H9 (cell line): ENCODE measurements at regions not wholly inside any gene's neighbourhood (a gene's known extent, or its start where the extent isn't known, plus 50 kb on each side); places are given as distances from the start of the nearest gene placed in this dataset.

Source experiments
- DNase-seq: peaks from one replicate; pipeline ENCODE4 v3.0.0-alpha.2; 2017
- H2AFZ ChIP-seq: one replicate; pipeline ENCODE4 v1.6.1; 2013; ENCODE audit warnings: mild to moderate bottlenecking, low read length, control low read depth, moderate library complexity
- H2AK5ac ChIP-seq: 2 replicates; pipeline ENCODE4 v1.6.1; 2013; ENCODE audit warnings: low read length, control low read depth, mixed read lengths; ENCODE audit not compliant: insufficient read length
- H2BK120ac ChIP-seq: one replicate; pipeline ENCODE4 v1.6.1; 2013; ENCODE audit warnings: low read depth, mild to moderate bottlenecking, low read length, control low read depth, inconsistent platforms; ENCODE audit not compliant: poor library complexity, severe bottlenecking
- H2BK12ac ChIP-seq: 2 replicates; pipeline ENCODE4 v1.6.1; 2013; ENCODE audit warnings: low read length, control low read depth, mixed read lengths, low read depth; ENCODE audit not compliant: insufficient read length
- H2BK15ac ChIP-seq: 2 replicates; pipeline ENCODE4 v1.6.1; 2013; ENCODE audit warnings: low read depth, low read length, control low read depth
- H2BK20ac ChIP-seq: one replicate; pipeline ENCODE4 v1.6.1; 2013; ENCODE audit warnings: low read depth, mild to moderate bottlenecking, low read length, control low read depth, inconsistent platforms; ENCODE audit not compliant: poor library complexity, severe bottlenecking
- H2BK5ac ChIP-seq: 2 replicates; pipeline ENCODE4 v1.6.1; 2013; ENCODE audit warnings: low read length, control low read depth, mixed read lengths; ENCODE audit not compliant: insufficient read length
- H3K14ac ChIP-seq: 2 replicates; pipeline ENCODE4 v1.6.1; 2013; ENCODE audit warnings: low read length, control low read depth; ENCODE audit not compliant: insufficient read depth
- H3K18ac ChIP-seq: 2 replicates; pipeline ENCODE4 v1.6.1; 2013; ENCODE audit warnings: low read depth, mild to moderate bottlenecking, mixed read lengths, low read length, control low read depth; ENCODE audit not compliant: insufficient read length
- H3K23ac ChIP-seq: 2 replicates; pipeline ENCODE4 v1.6.1; 2013; ENCODE audit warnings: low read length, control low read depth, mixed read lengths, low read depth; ENCODE audit not compliant: insufficient read length
- H3K23me2 ChIP-seq: 2 replicates; pipeline ENCODE4 v1.6.1; 2013; ENCODE audit warnings: low read depth, mild to moderate bottlenecking, mixed read lengths, low read length, control low read depth; ENCODE audit not compliant: insufficient read length, poor library complexity, severe bottlenecking
- H3K27ac ChIP-seq: 2 replicates; pipeline ENCODE4 v1.5.1; 2013; ENCODE audit warnings: low read length, control low read depth, mixed read lengths, low read depth; ENCODE audit not compliant: insufficient read length
- H3K27me3 ChIP-seq: 2 replicates; pipeline ENCODE4 v1.6.1; 2013; ENCODE audit warnings: low read length, control low read depth, inconsistent platforms; ENCODE audit not compliant: insufficient read depth
- H3K4ac ChIP-seq: 2 replicates; pipeline ENCODE4 v1.6.1; 2013; ENCODE audit warnings: low read depth, mild to moderate bottlenecking, control low read depth, inconsistent platforms, low read length, moderate library complexity
- H3K4me1 ChIP-seq: 2 replicates; pipeline ENCODE4 v1.6.1; 2013; ENCODE audit warnings: low read length, control low read depth, inconsistent platforms; ENCODE audit not compliant: insufficient read depth
- H3K4me2 ChIP-seq: 2 replicates; pipeline ENCODE4 v1.6.1; 2013; ENCODE audit warnings: low read length, control low read depth, mixed read lengths; ENCODE audit not compliant: insufficient read length, insufficient read depth
- H3K56ac ChIP-seq: 2 replicates; pipeline ENCODE4 v1.6.1; 2013; ENCODE audit warnings: low read depth, mild to moderate bottlenecking, mixed read lengths, low read length, control low read depth; ENCODE audit not compliant: insufficient read length
- H3K79me1 ChIP-seq: 2 replicates; pipeline ENCODE4 v1.6.1; 2013; ENCODE audit warnings: low read depth, mild to moderate bottlenecking, moderate library complexity, low read length, control low read depth, inconsistent platforms; ENCODE audit not compliant: insufficient read depth, poor library complexity, severe bottlenecking
- H3K79me2 ChIP-seq: 2 replicates; pipeline ENCODE4 v1.6.1; 2013; ENCODE audit warnings: low read length, control low read depth, inconsistent platforms; ENCODE audit not compliant: insufficient read depth
- H3K9ac ChIP-seq: 2 replicates; pipeline ENCODE4 v1.6.1; 2013; ENCODE audit warnings: low read length, control low read depth, mixed read lengths; ENCODE audit not compliant: insufficient read length; ENCODE audit errors: extremely low read depth
- H3K9me3 ChIP-seq: one replicate; pipeline ENCODE4 v1.6.1; 2013; ENCODE audit warnings: low read depth, low read length, inconsistent platforms; ENCODE audit not compliant: control insufficient read depth
- H3T11ph ChIP-seq: one replicate; pipeline ENCODE4 v1.6.1; 2013; ENCODE audit warnings: mild to moderate bottlenecking, low read length, control low read depth, inconsistent platforms
- H4K20me1 ChIP-seq: one replicate; pipeline ENCODE4 v1.6.1; 2013; ENCODE audit not compliant: control insufficient read depth, insufficient read length, insufficient read depth
- H4K5ac ChIP-seq: 2 replicates; pipeline ENCODE4 v1.6.1; 2013; ENCODE audit warnings: low read depth, mild to moderate bottlenecking, mixed read lengths, low read length, control low read depth; ENCODE audit not compliant: insufficient read length
- H4K8ac ChIP-seq: replicated peaks from 2 replicates; pipeline ENCODE4 v1.6.1; 2013; ENCODE audit warnings: low read length, control low read depth, mixed read lengths, low read depth; ENCODE audit not compliant: insufficient read length
- H4K91ac ChIP-seq: 2 replicates; pipeline ENCODE4 v1.6.1; 2013; ENCODE audit warnings: low read depth, mild to moderate bottlenecking, moderate library complexity, mixed read lengths, low read length, control low read depth; ENCODE audit not compliant: insufficient read length
- H3K27ac Mint-ChIP-seq, 3 experiments: 2 replicates in 2 of 3; 3 replicates in 1 of 3; pipeline ENCODE4 v1.8.0; 2020 to 2021; ENCODE audit warnings: mixed read lengths in 3 of 3, mild to moderate bottlenecking in 1 of 3, moderate library complexity in 1 of 3
- H3K27me3 Mint-ChIP-seq: 2 replicates; pipeline ENCODE4 v1.8.0; 2021; ENCODE audit warnings: low read depth, mild to moderate bottlenecking, moderate library complexity, mixed read lengths
- H3K36me3 Mint-ChIP-seq, 3 experiments: 2 replicates in 2 of 3; 3 replicates in 1 of 3; pipeline ENCODE4 v1.8.0; 2020 to 2021; ENCODE audit warnings: low read depth in 3 of 3, mixed read lengths in 3 of 3; ENCODE audit not compliant: insufficient read depth in 1 of 3
- H3K4me1 Mint-ChIP-seq, 2 experiments: 2 replicates each; pipeline ENCODE4 v1.8.0; 2020; ENCODE audit warnings: mixed read lengths in 2 of 2
- H3K4me3 Mint-ChIP-seq, 2 experiments: 2 replicates in 1 of 2; 3 replicates in 1 of 2; pipeline ENCODE4 v1.8.0; 2020 to 2021; ENCODE audit warnings: mild to moderate bottlenecking in 2 of 2, mixed read lengths in 2 of 2, moderate library complexity in 1 of 2
- H3K9me3 Mint-ChIP-seq, 2 experiments: 2 replicates in 1 of 2; 3 replicates in 1 of 2; pipeline ENCODE4 v1.8.0; 2020; ENCODE audit warnings: mild to moderate bottlenecking in 2 of 2, mixed read lengths in 2 of 2, moderate library complexity in 1 of 2
- WGBS: extraction: QIAGEN DNeasy Blood & Tissue Kit; methylation state at CpG from one replicate; pipeline ENCODE4 v1.1.7; 2013; ENCODE audit warnings: missing lambda C conversion rate, low lambda C conversion rate, mixed read lengths; ENCODE audit not compliant: insufficient read length; ENCODE audit errors: extremely low coverage; 5-methylcytosine and 5-hydroxymethylcytosine counted together
- TF ChIP-seq, protein P1 (sequence below): fragments of 200-600 bp; sonication (generic); conservative IDR thresholded peaks from 3 replicates; pipeline ENCODE4 v1.8.0; 2021; ENCODE audit warnings: antibody characterized with exemption, mild to moderate bottlenecking

DNA sequence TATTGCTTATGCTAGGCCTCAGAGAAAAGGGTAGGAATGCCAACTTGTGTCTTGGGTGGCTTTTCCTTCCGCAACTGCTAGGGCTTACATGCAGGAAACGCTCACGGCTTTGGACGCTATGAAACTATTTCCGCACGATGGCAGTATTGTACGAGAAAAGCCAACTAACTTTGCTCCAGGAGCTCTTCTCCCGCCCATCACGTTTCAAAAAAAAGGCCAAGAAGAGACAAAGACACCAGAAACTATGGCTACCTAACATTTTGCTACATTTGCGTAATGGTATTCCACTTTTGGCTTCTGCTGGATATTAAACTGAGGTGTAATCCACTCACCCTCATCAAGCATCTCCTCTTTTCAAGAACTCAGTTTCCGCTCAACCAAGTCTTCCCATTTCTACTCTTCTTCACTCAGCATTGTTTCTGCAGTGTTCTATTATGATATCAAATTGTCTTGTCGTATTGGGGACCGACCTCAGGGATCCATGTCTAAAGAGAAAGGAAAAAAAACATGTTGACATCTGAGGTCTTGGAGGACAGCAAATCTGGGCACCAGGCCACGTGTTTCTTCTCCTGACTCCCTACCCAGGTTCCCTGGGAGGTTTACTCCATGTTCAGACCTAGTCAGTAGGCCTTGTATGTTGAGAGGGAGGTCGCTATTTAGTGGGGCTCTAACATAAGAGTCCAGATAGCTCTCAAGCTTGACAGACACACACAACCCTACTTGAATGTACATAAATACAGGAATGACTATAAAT, 239.4 kb upstream of the STK26 start:
- no peak for DNase-seq
- Histone ChIP-seq H3K4me1 (no peaks in the 10 kb centered on the region), H3K27me3 (no peaks in the 10 kb centered on the region; the same call in 1 of the 2 replicates), H3K9ac (no peak overlapping the region), H3K27ac (no peak overlapping the region), H4K91ac (no peak overlapping the region), H2BK12ac (no peak overlapping the region), H3K4me2 (no peak overlapping the region), H3K18ac (no peak overlapping the region), H2BK20ac (no peak overlapping the region), H3K56ac (no peak overlapping the region), H2AK5ac (no peak overlapping the region), H2BK15ac (no peak overlapping the region), H3K79me2 (no peaks in the 10 kb centered on the region), H3K14ac (no peak overlapping the region), H3K4ac (no peak overlapping the region), H3K79me1 (no peaks in the 10 kb centered on the region), H4K5ac (no peak overlapping the region), H4K20me1 (no peaks in the 10 kb centered on the region), H3T11ph (no peak overlapping the region), H3K23me2 (no peaks in the 10 kb centered on the region), H2BK120ac (no peak overlapping the region), H2AFZ (no peak overlapping the region), H3K23ac (no peak overlapping the region), H4K8ac (no peak overlapping the region), H3K9me3 (no peaks in the 10 kb centered on the region), H2BK5ac (no peak overlapping the region)
- H3K9me3 Mint-ChIP-seq, result peaks cover 0 to 4% of the 10 kb centered on the region in 2 experiments; a peak in 1 of 5 replicates
- H3K27me3 Mint-ChIP-seq, result no peaks in the 10 kb centered on the region
- no CpG with 5 or more reads among the region's 15 CpGs for WGBS
- peaks cover 68 to 93% (median 88%) of the 10 kb centered on the region in 3 experiments for H3K36me3 Mint-ChIP-seq
- no peak overlapping the region for H3K4me3 Mint-ChIP-seq
- TF ChIP-seq, protein P1, sequence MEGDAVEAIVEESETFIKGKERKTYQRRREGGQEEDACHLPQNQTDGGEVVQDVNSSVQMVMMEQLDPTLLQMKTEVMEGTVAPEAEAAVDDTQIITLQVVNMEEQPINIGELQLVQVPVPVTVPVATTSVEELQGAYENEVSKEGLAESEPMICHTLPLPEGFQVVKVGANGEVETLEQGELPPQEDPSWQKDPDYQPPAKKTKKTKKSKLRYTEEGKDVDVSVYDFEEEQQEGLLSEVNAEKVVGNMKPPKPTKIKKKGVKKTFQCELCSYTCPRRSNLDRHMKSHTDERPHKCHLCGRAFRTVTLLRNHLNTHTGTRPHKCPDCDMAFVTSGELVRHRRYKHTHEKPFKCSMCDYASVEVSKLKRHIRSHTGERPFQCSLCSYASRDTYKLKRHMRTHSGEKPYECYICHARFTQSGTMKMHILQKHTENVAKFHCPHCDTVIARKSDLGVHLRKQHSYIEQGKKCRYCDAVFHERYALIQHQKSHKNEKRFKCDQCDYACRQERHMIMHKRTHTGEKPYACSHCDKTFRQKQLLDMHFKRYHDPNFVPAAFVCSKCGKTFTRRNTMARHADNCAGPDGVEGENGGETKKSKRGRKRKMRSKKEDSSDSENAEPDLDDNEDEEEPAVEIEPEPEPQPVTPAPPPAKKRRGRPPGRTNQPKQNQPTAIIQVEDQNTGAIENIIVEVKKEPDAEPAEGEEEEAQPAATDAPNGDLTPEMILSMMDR, result no peak
- H3K4me1 Mint-ChIP-seq, result no peaks in the 10 kb centered on the region
- H3K27ac Mint-ChIP-seq, result no peak overlapping the region
